Transverse colon (tissue), 4 donors: ENCODE measurements at regions not wholly inside any gene's neighbourhood (a gene's known extent, or its start where the extent isn't known, plus 50 kb on each side); places are given as distances from the start of the nearest gene placed in this dataset.

Source experiments
- DNase-seq: peaks from one replicate; pipeline ENCODE4 v3.0.0-alpha.2; 2019
- H3K27ac ChIP-seq, 4 donors: fragments of 200-600 bp; sonication (generic); 2 replicates each; pipeline ENCODE4 v1.5.1; 2016 to 2018; ENCODE audit warnings: inconsistent platforms in 4 of 4
- H3K27me3 ChIP-seq: fragments of 200-600 bp; sonication (generic); 2 replicates; pipeline ENCODE4 v1.5.1; 2017; ENCODE audit warnings: inconsistent platforms
- H3K36me3 ChIP-seq, 4 donors: fragments of 200-600 bp; sonication (generic); 2 replicates each; pipeline ENCODE4 v1.5.1; 2017 to 2019; ENCODE audit warnings: inconsistent platforms in 4 of 4
- H3K4me1 ChIP-seq, 4 donors: fragments of 200-600 bp; sonication (generic); 2 replicates each; pipeline ENCODE4 v1.5.1; 2017 to 2020; ENCODE audit warnings: inconsistent platforms in 4 of 4
- H3K4me3 ChIP-seq, 4 donors: fragments of 200-600 bp; sonication (generic); 1 replicate in 1 of 4; 2 replicates in 3 of 4; pipeline versions ENCODE4 v1.5.1 to v1.6.1; 2017 to 2019; ENCODE audit warnings: inconsistent platforms in 4 of 4
- H3K9me3 ChIP-seq, 2 donors: fragments of 200-600 bp; sonication (generic); 2 replicates each; pipeline ENCODE4 v1.5.1; 2017 to 2019; ENCODE audit warnings: inconsistent platforms in 2 of 2
- EP300 ChIP-seq: sonication (generic); formaldehyde crosslinking; IDR thresholded peaks from one replicate; pipeline ENCODE4 v1.6.1; 2017; ENCODE audit warnings: antibody characterized with exemption, low read depth
- POLR2A ChIP-seq: fragments of 450-650 bp; IDR thresholded peaks from one replicate; pipeline ENCODE4 v1.6.1; 2016; ENCODE audit warnings: antibody characterized with exemption, mild to moderate bottlenecking, moderate library complexity
- POLR2AphosphoS5 ChIP-seq, 3 donors: sonication (generic); formaldehyde crosslinking; IDR thresholded peaks; one replicate each; pipeline ENCODE4 v1.6.1; 2016; ENCODE audit warnings: antibody characterized with exemption in 3 of 3
- WGBS, 2 donors: methylation state at CpG; one replicate each; pipeline ENCODE4 v1.1.5; 2018; ENCODE audit warnings: low coverage in 1 of 2; 5-methylcytosine and 5-hydroxymethylcytosine counted together
- in situ Hi-C, 4 donors: fragments of 200-750 bp; cut with MboI; loops; one replicate each; pipeline versions ENCODE4 v1.15.0 to v1.15.1; 2017; ENCODE audit warnings: low sequenced_read_pairs in 3 of 4, low pct_ligation_motif_present in 1 of 4, low pct_unique_long_range_greater_than_20kb in 1 of 4
- intact Hi-C: fragments of 100-400 bp; cut with DNase I; formaldehyde crosslinking; loops from one replicate; pipeline ENCODE4 v1.15.1; 2023; ENCODE audit warnings: low total_unique reads
- TF ChIP-seq, protein P1 (sequence below), 5 experiments: fragments of 200-600 bp in 3 of 5; fragments of 450-650 bp in 2 of 5; sonication (generic) in 3 of 5; IDR thresholded peaks; 1 replicate in 2 of 5; 2 replicates in 3 of 5; pipeline ENCODE4 v1.5.1; 2016 to 2017; ENCODE audit warnings: antibody characterized with exemption in 5 of 5, inconsistent platforms in 3 of 5, mild to moderate bottlenecking in 2 of 5, moderate library complexity in 1 of 5

DNA sequence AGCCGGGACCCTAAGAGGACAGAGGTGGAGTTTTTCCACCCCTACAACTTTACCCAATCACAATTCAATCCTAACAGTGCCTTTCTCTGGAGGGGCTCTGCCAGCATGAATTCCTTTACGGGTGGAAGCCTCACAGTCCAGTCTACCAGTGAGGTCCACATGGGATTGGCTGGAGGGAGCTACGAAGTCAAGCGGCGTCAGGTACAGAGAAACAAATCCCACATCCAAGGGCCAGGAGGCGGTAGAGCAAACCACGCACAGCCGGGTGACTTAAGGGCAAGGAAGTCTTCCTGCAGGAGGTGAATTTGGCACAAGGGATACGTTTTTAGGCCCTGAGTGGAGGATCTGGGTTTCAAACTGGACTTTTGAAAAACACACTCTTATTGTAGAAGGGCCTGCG is 199.6 kb downstream of the UQCRFS1 start:
- WGBS, 2 donors = 44 to 71% methylated on average over 4 to 10 of the region's 10 CpGs
- no peaks in the 10 kb centered on the region for H3K27me3 ChIP-seq

DNA sequence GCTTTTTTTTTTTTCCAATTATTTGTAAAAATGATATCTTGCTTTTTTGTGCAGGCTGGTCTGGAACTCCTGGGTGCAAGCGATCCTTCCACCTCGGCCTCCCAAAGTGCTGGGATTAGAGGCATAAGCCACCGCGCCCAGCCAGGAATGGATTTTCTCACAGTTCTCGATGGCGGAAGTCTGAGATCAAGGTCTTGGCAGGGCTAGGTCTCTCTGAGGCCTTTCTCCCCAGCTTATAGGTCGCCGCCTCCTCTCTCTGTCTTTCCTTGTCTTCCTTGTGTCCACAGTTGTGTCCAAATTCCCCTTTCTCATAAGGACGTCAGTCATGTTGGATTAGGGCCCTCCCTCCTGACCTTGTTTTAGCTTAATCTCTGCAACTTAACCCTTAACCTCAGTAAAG is 200.5 kb downstream of the UQCRFS1 start:
- Histone ChIP-seq H3K9me3 (no peaks in the 10 kb centered on the region), H3K4me3 (no peak overlapping the region), H3K27ac (no peak overlapping the region), H3K4me1 (no peaks in the 10 kb centered on the region), H3K27me3 (no peaks in the 10 kb centered on the region), H3K36me3 (no peaks in the 10 kb centered on the region)
- WGBS, 2 donors = 66 to 69% methylated on average over 7 to 9 of the region's 9 CpGs
- intact Hi-C loops = no loop called here
- no peak for TF ChIP-seq POLR2A
- no peak for TF ChIP-seq POLR2AphosphoS5 (IDR thresholded peaks at IDR 0.05)
- TF ChIP-seq, protein P1, sequence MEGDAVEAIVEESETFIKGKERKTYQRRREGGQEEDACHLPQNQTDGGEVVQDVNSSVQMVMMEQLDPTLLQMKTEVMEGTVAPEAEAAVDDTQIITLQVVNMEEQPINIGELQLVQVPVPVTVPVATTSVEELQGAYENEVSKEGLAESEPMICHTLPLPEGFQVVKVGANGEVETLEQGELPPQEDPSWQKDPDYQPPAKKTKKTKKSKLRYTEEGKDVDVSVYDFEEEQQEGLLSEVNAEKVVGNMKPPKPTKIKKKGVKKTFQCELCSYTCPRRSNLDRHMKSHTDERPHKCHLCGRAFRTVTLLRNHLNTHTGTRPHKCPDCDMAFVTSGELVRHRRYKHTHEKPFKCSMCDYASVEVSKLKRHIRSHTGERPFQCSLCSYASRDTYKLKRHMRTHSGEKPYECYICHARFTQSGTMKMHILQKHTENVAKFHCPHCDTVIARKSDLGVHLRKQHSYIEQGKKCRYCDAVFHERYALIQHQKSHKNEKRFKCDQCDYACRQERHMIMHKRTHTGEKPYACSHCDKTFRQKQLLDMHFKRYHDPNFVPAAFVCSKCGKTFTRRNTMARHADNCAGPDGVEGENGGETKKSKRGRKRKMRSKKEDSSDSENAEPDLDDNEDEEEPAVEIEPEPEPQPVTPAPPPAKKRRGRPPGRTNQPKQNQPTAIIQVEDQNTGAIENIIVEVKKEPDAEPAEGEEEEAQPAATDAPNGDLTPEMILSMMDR (IDR thresholded peaks at IDR 0.05) = no peak
- no peak for TF ChIP-seq EP300
- in situ Hi-C loops = no loop called here
- no peak for DNase-seq

More for the DNA sequence above, 199.6 kb downstream of the UQCRFS1 start:
- TF ChIP-seq, protein P1 (IDR thresholded peaks at IDR 0.05) = no peak
- TF ChIP-seq POLR2A (no peak), EP300 (no peak), POLR2AphosphoS5 (IDR thresholded peaks at IDR 0.05) (no peak)
- intact Hi-C loops = no loop called here
- in situ Hi-C loops = no loop called here
- H3K36me3 ChIP-seq = no peaks in the 10 kb centered on the region
- DNase-seq = no peak
- H3K4me3 ChIP-seq = no peak overlapping the region
- H3K27ac ChIP-seq = no peak overlapping the region
- H3K9me3 ChIP-seq = no peaks in the 10 kb centered on the region
- no peaks in the 10 kb centered on the region for H3K4me1 ChIP-seq

DNA sequence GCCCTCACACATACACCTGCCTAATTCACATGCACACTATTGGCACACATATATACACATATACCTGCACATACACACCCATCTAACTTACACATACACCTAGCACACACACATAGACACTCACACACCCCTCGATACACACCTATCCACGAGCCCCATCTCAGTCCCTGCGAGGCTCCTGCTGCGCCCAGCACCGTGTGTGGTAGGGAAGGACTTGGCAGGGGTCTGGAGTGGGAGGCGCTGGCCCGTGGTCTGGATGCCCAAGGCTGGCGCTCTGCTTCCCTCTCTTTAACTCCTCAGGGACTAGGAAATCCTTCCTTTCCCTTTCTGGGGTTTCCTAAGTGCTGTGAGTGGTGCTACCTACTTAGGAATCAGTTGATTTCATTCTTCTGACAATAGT is 202.7 kb downstream of the UQCRFS1 start:
- in situ Hi-C loops (no loop called here), intact Hi-C loops (no loop called here)
- Histone ChIP-seq H3K27me3 (no peaks in the 10 kb centered on the region), H3K27ac (no peak overlapping the region), H3K9me3 (no peaks in the 10 kb centered on the region), H3K4me3 (no peak overlapping the region), H3K36me3 (no peaks in the 10 kb centered on the region), H3K4me1 (no peaks in the 10 kb centered on the region)
- no peak for DNase-seq
- 78% methylated on average over 8 of the region's 8 CpGs; no CpG with 5 or more reads in 1 of the 2 donors for WGBS, 2 donors
- TF ChIP-seq EP300 (no peak), POLR2AphosphoS5 (IDR thresholded peaks at IDR 0.05) (no peak), POLR2A (no peak)
- TF ChIP-seq, protein P1 (IDR thresholded peaks at IDR 0.05) = no peak

DNA sequence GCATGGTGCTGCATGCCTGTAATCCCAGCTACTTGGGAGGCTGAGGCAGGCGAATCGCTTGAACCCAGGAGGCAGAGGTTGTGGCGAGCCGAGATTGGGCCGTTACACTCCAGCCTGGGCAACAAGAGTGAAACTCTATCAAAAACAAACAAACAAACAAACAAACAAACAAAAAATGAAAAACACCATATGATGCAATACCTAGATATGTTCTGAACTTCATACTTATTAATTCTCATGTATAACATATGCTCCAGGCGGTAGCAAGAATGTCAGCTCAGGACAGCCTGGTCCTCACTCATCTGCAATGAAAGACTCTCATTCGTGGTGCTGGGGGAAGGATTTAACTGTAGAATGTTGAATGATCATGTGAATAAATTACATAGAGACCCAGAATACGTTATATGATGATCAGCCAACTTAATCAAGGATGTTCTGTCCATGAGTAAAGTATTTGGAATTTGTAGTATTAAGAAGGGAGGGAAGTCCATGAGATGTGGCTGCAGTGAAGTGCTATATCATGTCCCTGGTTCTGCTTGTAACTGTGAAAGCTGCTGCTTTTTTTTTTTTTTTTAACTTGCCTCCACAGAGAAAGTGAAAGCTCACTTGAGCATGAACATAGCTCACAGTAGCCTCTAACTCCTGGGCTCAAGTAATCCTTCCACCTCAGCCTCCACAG is 206.8 kb downstream of the UQCRFS1 start:
- H3K36me3 ChIP-seq = no peaks in the 10 kb centered on the region
- intact Hi-C loops (no loop called here), in situ Hi-C loops (no loop called here)
- 78 to 87% methylated on average over 6 to 8 of the region's 8 CpGs for WGBS, 2 donors
- no peaks in the 10 kb centered on the region for H3K4me1 ChIP-seq
- no peaks in the 10 kb centered on the region for H3K27me3 ChIP-seq
- TF ChIP-seq EP300 = no peak
- no peak for TF ChIP-seq POLR2A
- TF ChIP-seq, protein P1 (IDR thresholded peaks at IDR 0.05) = no peak
- no peak for TF ChIP-seq POLR2AphosphoS5 (IDR thresholded peaks at IDR 0.05)
- H3K27ac ChIP-seq = no peak overlapping the region
- no peak overlapping the region for H3K4me3 ChIP-seq
- DNase-seq = no peak
- H3K9me3 ChIP-seq = no peaks in the 10 kb centered on the region
